ENCODE measurements at regions not wholly inside any gene's neighbourhood (a gene's known extent, or its start where the extent isn't known, plus 50 kb on each side); places are given as distances from the start of the nearest gene placed in this dataset.

- TF ChIP-seq CTCF (IDR thresholded peaks at IDR 0.05): no peak
- no peak for TF ChIP-seq POLR2A (IDR thresholded peaks at IDR 0.05)
These were observed 233.2 kb upstream of the AUTS2 start for GRCh38 chr7:69364813-69365643.
